ENCODE measurements at regions not wholly inside any gene's neighbourhood (a gene's known extent, or its start where the extent isn't known, plus 50 kb on each side); places are given as distances from the start of the nearest gene placed in this dataset.

DNA sequence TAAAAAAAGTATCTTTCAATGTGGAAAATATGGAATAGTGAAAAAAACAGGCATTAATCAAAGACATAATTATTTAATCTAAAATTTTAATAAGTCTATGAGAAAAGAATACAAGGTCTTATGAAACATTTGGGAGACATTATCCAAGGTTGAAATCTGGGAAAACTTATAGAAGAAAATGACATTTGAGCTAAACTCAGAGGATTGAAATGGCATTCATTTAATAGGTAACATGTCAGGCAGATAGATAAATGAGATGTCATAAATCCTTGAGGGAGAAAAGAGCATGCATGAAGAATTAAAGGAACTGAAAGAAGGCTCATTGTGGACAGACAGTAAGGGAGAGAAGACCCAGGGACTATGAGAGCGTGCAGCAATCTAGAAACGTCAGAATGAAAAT, 284.4 kb downstream of the PRR16 start:
- H3K27me3 ChIP-seq (ENCODE audit: control insufficient read depth, insufficient read depth, low read length), result no peaks in the 10 kb centered on the region
- H2AK5ac ChIP-seq (ENCODE audit: low read depth, low read length), result no peak overlapping the region
- no peak overlapping the region for H3K27ac ChIP-seq (ENCODE audit: insufficient read depth, low read length)
- no peak for TF ChIP-seq RAD21 (IDR thresholded peaks at IDR 0.05; ENCODE audit: low read length)
- TF ChIP-seq RCOR1 (IDR thresholded peaks at IDR 0.05; ENCODE audit: insufficient replicate concordance, low read length), result no peak
- TF ChIP-seq CHD1 (IDR thresholded peaks at IDR 0.05; ENCODE audit: low read depth, low read length), result no peak
- no peak for TF ChIP-seq MXI1 (IDR thresholded peaks at IDR 0.05; ENCODE audit: borderline replicate concordance, low read depth, low read length)
- TF ChIP-seq, protein P1, sequence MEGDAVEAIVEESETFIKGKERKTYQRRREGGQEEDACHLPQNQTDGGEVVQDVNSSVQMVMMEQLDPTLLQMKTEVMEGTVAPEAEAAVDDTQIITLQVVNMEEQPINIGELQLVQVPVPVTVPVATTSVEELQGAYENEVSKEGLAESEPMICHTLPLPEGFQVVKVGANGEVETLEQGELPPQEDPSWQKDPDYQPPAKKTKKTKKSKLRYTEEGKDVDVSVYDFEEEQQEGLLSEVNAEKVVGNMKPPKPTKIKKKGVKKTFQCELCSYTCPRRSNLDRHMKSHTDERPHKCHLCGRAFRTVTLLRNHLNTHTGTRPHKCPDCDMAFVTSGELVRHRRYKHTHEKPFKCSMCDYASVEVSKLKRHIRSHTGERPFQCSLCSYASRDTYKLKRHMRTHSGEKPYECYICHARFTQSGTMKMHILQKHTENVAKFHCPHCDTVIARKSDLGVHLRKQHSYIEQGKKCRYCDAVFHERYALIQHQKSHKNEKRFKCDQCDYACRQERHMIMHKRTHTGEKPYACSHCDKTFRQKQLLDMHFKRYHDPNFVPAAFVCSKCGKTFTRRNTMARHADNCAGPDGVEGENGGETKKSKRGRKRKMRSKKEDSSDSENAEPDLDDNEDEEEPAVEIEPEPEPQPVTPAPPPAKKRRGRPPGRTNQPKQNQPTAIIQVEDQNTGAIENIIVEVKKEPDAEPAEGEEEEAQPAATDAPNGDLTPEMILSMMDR (conservative IDR thresholded peaks at IDR 0.05; ENCODE audit: low read depth, low read length), result no peak
- TF ChIP-seq, protein P2, sequence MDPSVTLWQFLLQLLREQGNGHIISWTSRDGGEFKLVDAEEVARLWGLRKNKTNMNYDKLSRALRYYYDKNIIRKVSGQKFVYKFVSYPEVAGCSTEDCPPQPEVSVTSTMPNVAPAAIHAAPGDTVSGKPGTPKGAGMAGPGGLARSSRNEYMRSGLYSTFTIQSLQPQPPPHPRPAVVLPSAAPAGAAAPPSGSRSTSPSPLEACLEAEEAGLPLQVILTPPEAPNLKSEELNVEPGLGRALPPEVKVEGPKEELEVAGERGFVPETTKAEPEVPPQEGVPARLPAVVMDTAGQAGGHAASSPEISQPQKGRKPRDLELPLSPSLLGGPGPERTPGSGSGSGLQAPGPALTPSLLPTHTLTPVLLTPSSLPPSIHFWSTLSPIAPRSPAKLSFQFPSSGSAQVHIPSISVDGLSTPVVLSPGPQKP (IDR thresholded peaks at IDR 0.05; ENCODE audit: borderline replicate concordance, low read depth, low read length), result no peak
- TF ChIP-seq MAFK (IDR thresholded peaks at IDR 0.05; ENCODE audit: low read depth, low read length), result no peak
- no peak for TF ChIP-seq CEBPB (IDR thresholded peaks at IDR 0.05; ENCODE audit: low read depth, low read length)
- no peak for TF ChIP-seq SMC3 (IDR thresholded peaks at IDR 0.05; ENCODE audit: low read depth, low read length)
- TF ChIP-seq RFX5 (IDR thresholded peaks at IDR 0.05; ENCODE audit: low read depth, low read length), result no peak
- TF ChIP-seq FOS (IDR thresholded peaks at IDR 0.05; ENCODE audit: low read depth, low read length), result no peak
- no peak for TF ChIP-seq BHLHE40 (IDR thresholded peaks at IDR 0.05; ENCODE audit: low read depth, low read length)
- TF ChIP-seq NFE2L2 (IDR thresholded peaks at IDR 0.05; ENCODE audit: low read depth, low read length), result no peak
- H4K5ac ChIP-seq (ENCODE audit: low read depth, low read length), result no peak overlapping the region
- H4K8ac ChIP-seq (ENCODE audit: low read depth in 2 of 2, low read length in 2 of 2), result no peak overlapping the region
- no peak overlapping the region for H4K91ac ChIP-seq (ENCODE audit: insufficient read depth, low read depth, low read length)
- H3K4me1 ChIP-seq (ENCODE audit: control insufficient read depth, insufficient read depth, low read length), result no peaks in the 10 kb centered on the region
- H2BK5ac ChIP-seq (ENCODE audit: low read depth, low read length, poor library complexity, severe bottlenecking), result no peak overlapping the region
- no peaks in the 10 kb centered on the region for H4K20me1 ChIP-seq (ENCODE audit: insufficient read depth, low read length)
- H3K18ac ChIP-seq (ENCODE audit: low read depth, low read length), result no peak overlapping the region
- no peaks in the 10 kb centered on the region for H3K9me1 ChIP-seq (ENCODE audit: insufficient read depth, low read length)
- H3K4me2 ChIP-seq (ENCODE audit: low read depth, low read length), result no peak overlapping the region
- intact Hi-C loops (cut with micrococcal nuclease), result no loop called here
- H3K23ac ChIP-seq (ENCODE audit: low read depth, low read length), result no peak overlapping the region
- no peak overlapping the region for H3K4me3 ChIP-seq (ENCODE audit: insufficient read depth, low read depth, low read length)
- no peak overlapping the region for H3K56ac ChIP-seq (ENCODE audit: extremely low read depth, insufficient read depth, low read length)
- H2BK15ac ChIP-seq (ENCODE audit: low read depth, low read length), result no peak overlapping the region
- no TSS peak for BruUV-seq (replicated peaks)
- no peak overlapping the region for H2BK20ac ChIP-seq (ENCODE audit: low read depth, low read length)
- ChIA-PET CTCF (no interaction called here), POLR2A (ENCODE audit: unreplicated experiment) (no interaction called here)
- no peak overlapping the region for H3K9ac ChIP-seq (ENCODE audit: low read depth, low read length)
- ATAC-seq (ENCODE audit: low read depth) (no peak), DNase-seq (no peak)
- no peak overlapping the region for H2BK120ac ChIP-seq (ENCODE audit: low read depth, low read length)
- WGBS, 2 experiments (ENCODE audit: extremely low coverage in 2 of 2, insufficient read length in 1 of 2), result no CpG with 5 or more reads among the region's 2 CpGs
- no peaks in the 10 kb centered on the region for H3K9me3 ChIP-seq (ENCODE audit: control insufficient read depth, insufficient read depth, low read length)
- no peak overlapping the region for H2AFZ ChIP-seq (replicated peaks; ENCODE audit: low read length, poor library complexity)
- no peak overlapping the region for H3K4ac ChIP-seq (ENCODE audit: low read depth, low read length)
- dilution Hi-C loops (cut with HindIII; ENCODE audit: low sequenced_read_pairs, unreplicated experiment), result no loop called here
- H3K14ac ChIP-seq (replicated peaks; ENCODE audit: low read depth, low read length), result no peak overlapping the region
- no peaks in the 10 kb centered on the region for H3K36me3 ChIP-seq (ENCODE audit: control insufficient read depth, insufficient read depth, low read length)
- H2AK9ac ChIP-seq (replicated peaks; ENCODE audit: low read depth, low read length, poor library complexity), result no peak overlapping the region
- in situ Hi-C loops (cut with MboI; ENCODE audit: low sequenced_read_pairs), result no loop called here
- H3K79me1 ChIP-seq (ENCODE audit: low read depth in 1 of 2, low read length in 2 of 2), result no peaks in the 10 kb centered on the region

Data from IMR-90 (cell line).